ENCODE measurements at regions not wholly inside any gene's neighbourhood (a gene's known extent, or its start where the extent isn't known, plus 50 kb on each side); places are given as distances from the start of the nearest gene placed in this dataset.
A peak's percentile ranks its signal among the peaks of the same experiment; 100 is the strongest.
"Not testable (repeated sequence)": the region's sequence is repeated elsewhere in the genome, so short reads cannot be mapped to it uniquely, and the experiment has no call there.

- H3K27me3 Mint-ChIP-seq (ENCODE audit: low read depth) = no peaks in the 10 kb centered on the region
- H3K9me3 Mint-ChIP-seq = peaks cover 6% of the 10 kb centered on the region
- H3K4me1 Mint-ChIP-seq (ENCODE audit: low read depth) = peaks cover 13% of the 10 kb centered on the region
- no peak overlapping the region for H3K4me3 Mint-ChIP-seq
- DNase-seq (no peak), ATAC-seq (no peak)
- H3K36me3 Mint-ChIP-seq (ENCODE audit: insufficient read depth) = peaks cover 20% of the 10 kb centered on the region
Observed at GRCh38 chr1:184878002-184878401, 96.3 kb downstream of the NIBAN1 start.

GRCh38 chr1:184876015-184876414, 98.3 kb downstream of the NIBAN1 start:
- ATAC-seq; H3K4me1 Mint-ChIP-seq (ENCODE audit: low read depth); H3K9me3 Mint-ChIP-seq; H3K4me3 Mint-ChIP-seq; DNase-seq; H3K27me3 Mint-ChIP-seq (ENCODE audit: low read depth): not testable (repeated sequence)
- peaks cover 16% of the 10 kb centered on the region for H3K36me3 Mint-ChIP-seq (ENCODE audit: insufficient read depth)

GRCh38 chr1:184875218-184875617, 99.1 kb downstream of the NIBAN1 start:
- Mint-ChIP-seq H3K27me3 (ENCODE audit: low read depth) (no peaks in the 10 kb centered on the region), H3K4me3 (no peak overlapping the region), H3K36me3 (ENCODE audit: insufficient read depth) (peaks cover 15% of the 10 kb centered on the region), H3K4me1 (ENCODE audit: low read depth) (peaks cover 8% of the 10 kb centered on the region), H3K9me3 (peaks cover 6% of the 10 kb centered on the region)
- DNase-seq (no peak), ATAC-seq (no peak)

- no peak overlapping the region for H3K4me3 Mint-ChIP-seq
- ATAC-seq = peak in 1 of 2 donors; percentile 20
- peaks cover 15% of the 10 kb centered on the region for H3K36me3 Mint-ChIP-seq (ENCODE audit: insufficient read depth)
- H3K9me3 Mint-ChIP-seq = peaks cover 6% of the 10 kb centered on the region
- DNase-seq = no peak
- peaks cover 42% of the 10 kb centered on the region for H3K4me1 Mint-ChIP-seq (ENCODE audit: low read depth)
- no peaks in the 10 kb centered on the region for H3K27me3 Mint-ChIP-seq (ENCODE audit: low read depth)
Observed at GRCh38 chr1:184870319-184870718, 104.0 kb downstream of the NIBAN1 start.

GRCh38 chr1:184867866-184868689, 106.2 kb downstream of the NIBAN1 start:
- DNase-seq (no peak), ATAC-seq (no peak)
- H3K27me3 Mint-ChIP-seq (ENCODE audit: low read depth) = no peaks in the 10 kb centered on the region
- peaks cover 9% of the 10 kb centered on the region for H3K36me3 Mint-ChIP-seq (ENCODE audit: insufficient read depth)
- peaks cover 46% of the 10 kb centered on the region for H3K4me1 Mint-ChIP-seq (ENCODE audit: low read depth)
- peaks cover under 1% of the 10 kb centered on the region for H3K9me3 Mint-ChIP-seq
- H3K4me3 Mint-ChIP-seq = no peak overlapping the region

GRCh38 chr1:184866991-184867788, 107.1 kb downstream of the NIBAN1 start:
- Mint-ChIP-seq H3K4me3 (peak overlapping the region; percentile 22), H3K9me3 (no peaks in the 10 kb centered on the region), H3K36me3 (ENCODE audit: insufficient read depth) (peaks cover 7% of the 10 kb centered on the region), H3K27me3 (ENCODE audit: low read depth) (no peaks in the 10 kb centered on the region), H3K4me1 (ENCODE audit: low read depth) (peaks cover 46% of the 10 kb centered on the region)
- DNase-seq (peak; percentile 31), ATAC-seq (peak; percentile 86 to 89)

- peaks cover 7% of the 10 kb centered on the region for H3K36me3 Mint-ChIP-seq (ENCODE audit: insufficient read depth)
- DNase-seq (no peak), ATAC-seq (no peak)
- H3K4me3 Mint-ChIP-seq = peak overlapping the region; percentile 22
- H3K27me3 Mint-ChIP-seq (ENCODE audit: low read depth) = no peaks in the 10 kb centered on the region
- H3K4me1 Mint-ChIP-seq (ENCODE audit: low read depth) = peaks cover 46% of the 10 kb centered on the region
- H3K9me3 Mint-ChIP-seq = no peaks in the 10 kb centered on the region
Observed at GRCh38 chr1:184866586-184866985, 107.7 kb downstream of the NIBAN1 start.

GRCh38 chr1:184865831-184866230, 108.5 kb downstream of the NIBAN1 start:
- Mint-ChIP-seq H3K27me3 (ENCODE audit: low read depth) (no peaks in the 10 kb centered on the region), H3K4me1 (ENCODE audit: low read depth) (peaks cover 45% of the 10 kb centered on the region), H3K4me3 (no peak overlapping the region), H3K9me3 (no peaks in the 10 kb centered on the region), H3K36me3 (ENCODE audit: insufficient read depth) (peaks cover 7% of the 10 kb centered on the region)
- no peak for DNase-seq
- ATAC-seq = no peak

- H3K27me3 Mint-ChIP-seq (ENCODE audit: low read depth) = no peaks in the 10 kb centered on the region
- DNase-seq (no peak), ATAC-seq (no peak)
- H3K36me3 Mint-ChIP-seq (ENCODE audit: insufficient read depth) = peaks cover 2% of the 10 kb centered on the region
- no peaks in the 10 kb centered on the region for H3K9me3 Mint-ChIP-seq
- no peak overlapping the region for H3K4me3 Mint-ChIP-seq
- H3K4me1 Mint-ChIP-seq (ENCODE audit: low read depth) = peaks cover 21% of the 10 kb centered on the region
Observed at GRCh38 chr1:184861755-184862336, 107.2 kb upstream of the EDEM3 start.

GRCh38 chr1:184860985-184861754, 106.5 kb upstream of the EDEM3 start:
- Mint-ChIP-seq H3K4me1 (ENCODE audit: low read depth) (peaks cover 16% of the 10 kb centered on the region), H3K4me3 (no peak overlapping the region), H3K27me3 (ENCODE audit: low read depth) (no peaks in the 10 kb centered on the region), H3K36me3 (ENCODE audit: insufficient read depth) (no peaks in the 10 kb centered on the region), H3K9me3 (no peaks in the 10 kb centered on the region)
- ATAC-seq (no peak), DNase-seq (no peak)

- DNase-seq = no peak
- no peaks in the 10 kb centered on the region for H3K36me3 Mint-ChIP-seq (ENCODE audit: insufficient read depth)
- no peaks in the 10 kb centered on the region for H3K27me3 Mint-ChIP-seq (ENCODE audit: low read depth)
- peaks cover 9% of the 10 kb centered on the region for H3K4me1 Mint-ChIP-seq (ENCODE audit: low read depth)
- H3K9me3 Mint-ChIP-seq = no peaks in the 10 kb centered on the region
- no peak for ATAC-seq
- H3K4me3 Mint-ChIP-seq = no peak overlapping the region
Observed at GRCh38 chr1:184860535-184860934, 105.9 kb upstream of the EDEM3 start.

GRCh38 chr1:184859381-184860105, 104.9 kb upstream of the EDEM3 start:
- Mint-ChIP-seq H3K27me3 (ENCODE audit: low read depth) (no peaks in the 10 kb centered on the region), H3K4me3 (no peak overlapping the region), H3K4me1 (ENCODE audit: low read depth) (peaks cover 6% of the 10 kb centered on the region), H3K9me3 (no peaks in the 10 kb centered on the region), H3K36me3 (ENCODE audit: insufficient read depth) (no peaks in the 10 kb centered on the region)
- no peak for DNase-seq
- no peak for ATAC-seq

- Mint-ChIP-seq H3K4me1 (ENCODE audit: low read depth) (peaks cover 5% of the 10 kb centered on the region), H3K27me3 (ENCODE audit: low read depth) (no peaks in the 10 kb centered on the region), H3K4me3 (no peak overlapping the region), H3K9me3 (no peaks in the 10 kb centered on the region), H3K36me3 (ENCODE audit: insufficient read depth) (no peaks in the 10 kb centered on the region)
- DNase-seq (no peak), ATAC-seq (no peak)
Observed at GRCh38 chr1:184858288-184858687, 103.6 kb upstream of the EDEM3 start.

Measured in activated T-cell treated with anti-CD3 and anti-CD28 coated beads, Interleukin-2, amount 50 U/mL, for 4 hours (primary cell).